ELF-1 (cell line): ENCODE measurements at regions not wholly inside any gene's neighbourhood (a gene's known extent, or its start where the extent isn't known, plus 50 kb on each side); places are given as distances from the start of the nearest gene placed in this dataset.
A peak's percentile ranks its signal among the peaks of the same experiment; 100 is the strongest.

ENCODE experiments used
- DNase-seq: peaks from one replicate; pipeline ENCODE4 v3.0.0-alpha.2; 2016; ENCODE audit warnings: low read depth, low spot score

GRCh38 chr20:11205769-11206362 is 532.1 kb upstream of the JAG1 start:
- DNase-seq = no peak

GRCh38 chr20:11207749-11208502 is 534.1 kb upstream of the JAG1 start:
- DNase-seq = no peak

GRCh38 chr20:11210611-11211010 is 536.8 kb upstream of the JAG1 start:
- DNase-seq = no peak

- DNase-seq = no peak
Measured at GRCh38 chr20:11212272-11212671, 538.5 kb upstream of the JAG1 start.

GRCh38 chr20:11212902-11213301 is 539.1 kb upstream of the JAG1 start:
- DNase-seq = no peak

- DNase-seq = no peak
Measured at GRCh38 chr20:11214256-11214840, 540.5 kb upstream of the JAG1 start.

- no peak for DNase-seq
Measured at GRCh38 chr20:11216451-11217314, 542.9 kb upstream of the JAG1 start.

- DNase-seq = no peak
Measured at GRCh38 chr20:11217326-11218172, 543.8 kb upstream of the JAG1 start.

- DNase-seq = no peak
Measured at GRCh38 chr20:11218173-11218680, 544.4 kb upstream of the JAG1 start.

GRCh38 chr20:11219192-11219591 is 545.4 kb upstream of the JAG1 start:
- DNase-seq = no peak

- no peak for DNase-seq
Measured at GRCh38 chr20:11221046-11221445, 547.2 kb upstream of the JAG1 start.

GRCh38 chr20:11222243-11222642 is 548.4 kb upstream of the JAG1 start:
- no peak for DNase-seq

GRCh38 chr20:11227602-11228001 is 553.8 kb upstream of the JAG1 start:
- DNase-seq = no peak

GRCh38 chr20:11229772-11230171 is 556.0 kb upstream of the JAG1 start:
- DNase-seq = peak; percentile 44

- no peak for DNase-seq
Measured at GRCh38 chr20:11230999-11231398, 557.2 kb upstream of the JAG1 start.

GRCh38 chr20:11231742-11232648 is 558.2 kb upstream of the JAG1 start:
- DNase-seq = no peak

GRCh38 chr20:11232896-11233295 is 559.1 kb upstream of the JAG1 start:
- no peak for DNase-seq

GRCh38 chr20:11234181-11234580 is 560.4 kb upstream of the JAG1 start:
- no peak for DNase-seq

- DNase-seq = no peak
Measured at GRCh38 chr20:11234608-11235007, 560.8 kb upstream of the JAG1 start.

GRCh38 chr20:11235058-11235457 is 561.3 kb upstream of the JAG1 start:
- DNase-seq = peak; percentile 24
